HG03196 (cell line): ENCODE measurements at regions not wholly inside any gene's neighbourhood (a gene's known extent, or its start where the extent isn't known, plus 50 kb on each side); places are given as distances from the start of the nearest gene placed in this dataset.

ENCODE experiments used
- ATAC-seq: cut with Tn5 transposase; IDR thresholded peaks from one replicate; pipeline ENCODE4 v1.9.1; 2021; ENCODE audit not compliant: unreplicated experiment

DNA sequence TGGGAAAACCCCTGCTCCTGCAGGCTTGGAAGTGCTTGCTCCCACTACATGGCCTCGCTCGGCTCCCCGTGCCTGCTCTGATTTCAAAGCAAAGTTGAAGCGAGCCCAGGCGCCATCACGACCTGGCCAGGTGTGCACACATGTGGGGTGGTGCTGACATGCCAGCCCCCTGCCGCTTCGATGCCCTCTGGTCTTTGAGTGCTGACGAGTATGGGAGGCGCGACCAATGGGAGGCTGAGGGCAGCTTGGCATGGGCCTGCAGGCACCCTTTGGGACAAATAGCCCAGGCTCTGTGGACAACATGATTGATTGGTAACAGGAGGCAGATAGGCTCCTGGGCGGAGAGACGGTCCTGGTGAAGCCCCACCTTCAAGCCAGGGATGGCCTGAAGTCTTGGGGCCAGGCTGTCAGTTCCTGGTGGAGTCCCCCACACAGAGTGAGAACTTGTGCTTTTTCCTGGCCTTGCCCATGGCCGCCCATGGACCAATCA, 252.4 kb upstream of the SEMA3A start:
- ATAC-seq = no peak

DNA sequence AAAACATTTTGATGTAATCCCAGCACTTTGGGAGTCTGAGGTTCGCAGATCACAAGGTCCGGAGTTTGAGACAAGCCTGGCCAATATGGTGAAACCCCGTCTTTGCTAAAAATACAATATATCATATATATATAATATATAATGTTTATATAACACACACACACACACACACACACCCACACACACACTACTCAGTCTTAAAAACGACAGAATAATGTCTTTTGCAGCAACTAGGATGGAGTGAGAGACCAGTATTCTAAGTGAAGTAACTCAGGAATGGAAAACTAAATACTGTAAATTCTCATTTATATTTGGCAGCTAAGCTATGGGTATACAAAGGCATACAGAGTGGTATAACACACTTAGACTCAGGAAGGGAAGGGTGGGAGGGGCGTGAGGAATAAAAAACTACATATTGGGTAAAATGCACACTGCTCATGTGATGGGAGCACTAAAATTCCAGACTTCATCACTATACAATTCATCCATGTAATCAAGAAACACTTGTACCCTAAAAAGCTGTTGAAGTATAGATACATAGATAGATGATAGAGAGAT, 231.2 kb upstream of the SEMA3A start:
- no peak for ATAC-seq

DNA sequence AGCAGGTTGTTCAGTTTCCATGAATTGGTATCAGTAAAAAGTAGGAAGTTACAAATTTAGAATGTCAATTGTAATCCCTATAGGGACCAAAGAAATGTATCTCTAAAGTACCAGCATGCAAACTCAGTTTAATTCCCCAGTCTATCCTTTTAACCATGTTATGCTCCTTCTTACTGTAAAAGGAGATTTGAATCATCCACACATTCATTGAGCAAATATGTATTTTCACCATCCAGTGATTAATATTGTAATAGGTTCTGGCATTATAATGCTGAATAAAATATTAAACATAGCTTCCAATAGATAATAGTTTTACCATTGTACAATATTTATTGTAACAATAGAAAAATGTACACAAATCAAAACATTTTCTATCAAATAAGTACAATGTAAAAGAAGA, 228.2 kb upstream of the SEMA3A start:
- ATAC-seq = no peak

DNA sequence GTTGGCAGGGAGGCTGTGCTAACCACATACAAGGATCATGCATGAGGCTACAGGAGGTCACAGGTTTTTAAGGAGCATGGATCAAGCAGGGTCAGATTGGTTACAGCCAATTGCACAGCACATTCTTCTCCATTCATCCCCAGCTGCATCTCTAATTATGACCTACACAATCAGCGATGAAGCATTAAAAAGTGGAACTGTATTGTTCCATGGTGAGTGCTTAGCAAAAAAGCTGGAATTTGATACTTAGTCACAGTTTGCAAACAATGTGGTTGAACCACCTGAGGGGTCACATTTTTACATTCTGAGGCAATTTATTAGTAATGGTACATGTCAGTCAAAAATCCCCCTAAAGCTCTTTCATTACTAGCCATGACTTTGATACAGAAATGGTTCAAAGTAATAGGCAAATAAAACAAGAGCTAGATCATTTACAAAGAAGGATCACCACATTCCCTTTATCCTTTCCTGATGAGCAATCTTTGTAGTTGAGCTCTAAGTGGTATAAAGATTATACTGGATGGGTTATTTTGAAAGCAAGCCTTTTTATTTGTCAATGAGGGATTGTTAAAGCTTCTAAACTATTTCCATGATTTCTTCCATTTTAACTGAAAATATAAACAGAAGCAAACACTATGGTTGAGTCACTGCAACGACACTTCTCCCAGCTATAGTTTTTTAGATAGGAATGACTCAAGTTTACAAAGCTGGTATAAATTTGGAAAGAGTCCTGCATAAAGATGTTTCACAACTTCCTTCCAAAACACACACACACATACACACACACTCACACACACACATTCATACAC, 217.8 kb upstream of the SEMA3A start:
- ATAC-seq = no peak

DNA sequence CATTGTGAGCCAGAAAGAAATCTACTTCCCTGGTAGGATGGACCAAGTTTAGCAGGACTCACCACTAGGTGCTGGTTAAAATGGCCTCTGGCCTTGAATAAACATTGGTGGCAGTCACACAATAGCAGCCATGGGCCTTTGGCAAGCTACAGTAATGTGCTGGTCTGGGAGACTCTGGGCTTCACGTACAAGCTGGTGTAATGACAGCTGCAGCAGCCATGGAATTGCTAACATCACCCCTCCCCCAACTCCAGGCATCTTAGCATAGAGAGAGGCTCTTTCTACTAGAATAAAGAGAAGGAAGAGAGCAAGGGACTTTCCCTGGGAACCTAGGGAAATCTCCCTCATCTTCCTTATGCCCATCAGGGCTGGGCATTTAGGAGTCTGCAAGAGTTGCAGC, 205.1 kb upstream of the SEMA3A start:
- no peak for ATAC-seq

DNA sequence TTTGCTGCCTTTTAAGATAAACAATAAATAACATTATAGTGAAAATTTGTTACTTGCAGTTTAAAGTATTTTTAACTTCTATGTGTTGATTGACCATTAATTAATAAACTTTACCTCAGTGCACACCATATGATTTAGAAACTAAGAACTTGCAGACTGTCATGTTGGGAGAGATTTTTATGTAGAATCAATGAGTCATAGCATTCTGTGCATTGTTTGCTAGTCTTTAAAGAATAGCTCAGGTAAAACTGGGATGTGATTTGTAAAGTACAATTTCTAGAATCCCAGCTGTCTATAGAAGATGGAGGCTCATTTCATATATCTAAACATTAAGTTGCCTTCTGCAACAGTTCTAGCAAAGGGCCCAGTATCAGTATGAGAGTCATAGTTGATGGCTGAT, 199.6 kb upstream of the SEMA3A start:
- ATAC-seq = no peak

DNA sequence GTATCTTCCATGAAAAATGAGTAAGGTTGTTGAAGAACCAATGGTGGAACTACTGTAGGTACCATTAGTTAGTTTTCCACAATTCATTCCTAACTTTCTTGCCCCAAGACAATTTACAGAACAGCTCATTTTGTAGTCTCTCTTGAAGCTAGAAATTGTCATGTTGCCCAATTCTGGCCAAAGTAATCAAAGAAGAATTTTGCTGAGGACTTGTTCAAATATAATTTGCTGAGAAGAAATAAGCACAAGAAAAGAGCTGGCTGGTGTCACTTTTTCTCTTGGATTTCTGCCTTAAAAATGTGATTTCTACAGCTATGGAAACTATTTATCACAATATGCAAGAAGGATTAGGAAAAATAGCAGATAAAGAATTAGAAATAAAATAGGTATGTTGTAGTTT, 199.2 kb upstream of the SEMA3A start:
- ATAC-seq = no peak

DNA sequence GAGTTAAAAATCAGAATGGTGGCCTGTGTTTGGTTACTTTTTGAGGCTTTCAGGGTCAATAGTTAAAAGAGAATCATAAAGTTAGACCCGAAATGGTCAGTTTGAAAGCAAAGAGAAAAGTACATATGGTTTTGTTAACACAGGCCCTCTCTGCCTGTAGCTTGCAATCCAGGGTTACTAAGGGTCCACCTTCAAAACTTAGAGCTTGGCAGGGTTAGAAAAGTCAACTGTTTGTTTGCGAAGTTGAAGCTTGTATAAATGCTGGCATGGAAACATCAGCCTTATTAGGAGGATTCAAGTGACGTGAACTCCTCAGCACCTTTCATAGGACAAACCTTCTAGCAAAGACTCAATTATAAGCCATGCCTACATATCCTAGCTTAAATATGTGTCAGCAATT, 196.3 kb upstream of the SEMA3A start:
- no peak for ATAC-seq

DNA sequence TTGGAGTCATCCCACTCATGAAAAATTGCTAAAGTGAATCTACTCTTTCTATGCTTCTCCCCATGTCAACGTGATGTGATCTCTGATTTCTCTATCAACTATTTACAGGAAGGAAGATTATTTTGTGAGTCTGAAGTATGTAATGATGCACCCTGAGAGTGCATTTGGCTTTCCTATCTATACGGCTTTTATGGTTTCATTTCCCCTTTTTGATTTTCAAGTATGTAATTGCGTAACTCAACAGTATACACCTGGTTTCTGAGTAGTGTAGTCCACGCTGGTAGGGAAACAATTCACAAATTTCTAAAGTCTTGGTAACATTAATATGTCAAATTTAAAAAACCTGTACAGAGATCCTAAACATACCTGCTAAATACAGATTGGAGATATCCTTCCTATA, 194.7 kb upstream of the SEMA3A start:
- ATAC-seq = peak; percentile 99

DNA sequence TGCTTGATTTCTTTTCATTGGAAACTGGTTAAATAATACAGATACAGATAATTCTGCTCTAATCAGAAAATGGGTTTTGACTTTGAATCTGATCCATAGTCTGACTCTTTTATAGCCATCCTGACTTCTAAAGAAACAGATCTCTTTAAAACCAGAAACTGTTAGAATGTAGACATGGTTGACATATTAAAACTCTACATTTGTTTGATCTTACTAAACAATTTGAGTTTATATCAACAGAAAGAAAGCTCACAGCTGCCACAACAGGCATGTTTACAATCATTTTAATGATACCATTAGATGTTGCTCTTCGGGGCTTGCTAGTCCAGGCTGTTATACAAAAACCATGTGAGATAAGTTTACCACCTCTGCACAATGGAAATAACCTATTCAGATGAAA, 193.0 kb upstream of the SEMA3A start:
- ATAC-seq = no peak

DNA sequence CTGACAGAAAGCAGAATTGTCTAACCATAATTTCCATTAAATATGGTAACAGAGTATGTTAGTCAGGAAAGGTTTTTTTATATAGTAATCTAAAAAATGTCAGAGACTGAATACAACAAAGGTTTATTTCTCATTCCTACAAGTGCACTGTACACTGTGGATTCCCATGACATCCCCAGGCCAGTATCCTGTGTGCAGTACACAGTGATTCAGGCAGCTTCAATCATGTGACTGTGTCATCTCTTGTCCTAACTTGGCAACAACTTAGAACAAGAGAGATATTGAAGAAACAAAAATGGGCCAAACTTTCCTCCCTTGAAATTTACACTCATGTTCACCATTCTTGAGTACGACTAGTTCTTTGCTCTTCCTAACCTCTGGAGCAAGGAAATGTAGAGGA, 189.8 kb upstream of the SEMA3A start:
- ATAC-seq = no peak

DNA sequence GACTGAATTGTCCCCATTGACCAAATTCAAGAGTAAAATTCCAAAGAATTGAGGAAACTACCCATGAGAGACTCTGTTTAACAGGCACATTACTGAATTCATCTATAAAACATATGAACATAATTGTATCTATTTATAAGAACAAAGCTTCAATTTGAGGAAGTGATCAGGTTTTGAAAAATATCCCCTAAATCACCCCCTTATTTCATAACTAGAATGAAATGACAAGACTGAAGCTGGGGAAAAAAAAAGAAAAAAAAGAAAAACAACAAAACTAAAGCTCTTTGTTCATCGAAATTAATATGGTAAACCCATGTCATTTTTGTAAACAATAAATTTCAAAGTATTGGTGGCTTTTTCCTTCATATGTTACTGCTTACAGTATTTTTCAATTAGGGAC, 184.9 kb upstream of the SEMA3A start:
- no peak for ATAC-seq

DNA sequence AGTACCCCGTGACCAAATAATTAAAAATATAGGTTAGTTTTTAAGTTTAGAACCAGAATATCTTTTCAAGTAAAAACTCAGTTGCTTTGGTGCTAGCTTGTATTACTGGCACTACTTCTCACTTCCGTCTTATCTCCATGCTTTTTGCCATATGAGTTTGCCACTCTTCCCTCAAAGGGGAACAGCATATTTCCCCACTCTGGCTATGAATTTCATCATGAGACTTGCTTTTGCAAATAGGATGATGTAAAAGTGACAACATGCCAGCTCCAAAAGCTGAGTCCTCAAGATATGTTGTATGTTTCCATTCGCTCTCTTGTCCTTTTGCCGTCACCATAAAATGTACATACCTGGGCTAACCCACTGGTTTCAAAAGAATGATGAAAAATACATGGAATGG, 178.1 kb upstream of the SEMA3A start:
- no peak for ATAC-seq

DNA sequence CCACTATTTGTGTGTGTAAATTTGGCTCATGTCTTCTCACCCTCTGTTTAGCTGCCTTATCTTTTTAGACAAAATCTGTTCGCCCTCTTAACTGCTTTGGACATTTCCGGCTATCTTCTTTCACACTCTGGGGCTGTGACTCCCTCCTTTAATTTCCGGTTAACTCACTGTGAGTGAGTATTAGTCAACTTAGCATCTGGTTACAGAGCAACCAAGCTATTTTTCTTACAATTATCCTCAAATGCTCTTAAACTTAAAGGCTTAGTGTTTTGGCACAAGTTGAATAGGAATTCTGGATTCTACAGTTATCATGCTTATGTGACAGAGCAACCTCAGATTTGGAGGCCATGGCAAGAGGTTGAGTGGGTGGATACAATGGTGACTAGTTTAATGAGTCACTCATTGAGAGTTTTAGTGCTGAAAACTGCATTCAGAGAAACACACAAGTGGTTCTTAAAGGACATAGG, 177.6 kb upstream of the SEMA3A start:
- ATAC-seq = no peak

DNA sequence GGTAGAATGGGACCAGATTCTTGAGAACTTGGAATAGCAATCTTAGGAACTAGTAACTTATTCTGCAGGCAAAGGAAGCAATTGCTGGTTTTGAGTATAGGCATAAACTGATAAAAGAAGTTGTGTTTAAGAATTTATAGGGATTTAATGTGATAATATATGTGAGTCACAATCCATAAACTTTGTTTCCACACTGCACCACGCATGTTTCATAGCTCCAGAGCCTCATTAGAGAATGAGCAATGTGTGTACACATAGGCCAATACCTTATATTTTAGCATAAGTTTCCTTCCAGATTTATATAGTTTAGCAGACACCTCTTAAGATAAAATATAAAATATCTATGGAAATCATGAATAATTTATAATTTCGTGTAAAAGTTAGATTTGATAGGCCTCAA, 175.5 kb upstream of the SEMA3A start:
- no peak for ATAC-seq

DNA sequence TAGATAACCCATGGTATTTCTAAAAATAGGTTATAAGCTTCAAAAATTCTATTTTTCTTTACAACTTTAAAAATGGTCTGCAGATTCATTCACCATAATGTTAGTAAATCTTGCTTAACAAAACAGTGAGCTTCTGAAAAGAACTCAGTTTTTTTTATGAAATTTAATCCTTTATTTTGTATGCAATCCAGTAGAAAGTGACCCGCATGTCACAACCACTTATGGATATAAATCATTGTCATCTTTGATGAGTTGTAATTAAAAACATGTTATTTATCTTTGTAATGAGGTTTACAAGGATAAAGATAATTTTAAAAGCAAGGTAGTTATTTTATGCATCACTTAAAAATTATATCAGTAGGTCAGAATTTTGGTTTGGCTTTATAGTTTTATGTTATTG, 173.5 kb upstream of the SEMA3A start:
- no peak for ATAC-seq

DNA sequence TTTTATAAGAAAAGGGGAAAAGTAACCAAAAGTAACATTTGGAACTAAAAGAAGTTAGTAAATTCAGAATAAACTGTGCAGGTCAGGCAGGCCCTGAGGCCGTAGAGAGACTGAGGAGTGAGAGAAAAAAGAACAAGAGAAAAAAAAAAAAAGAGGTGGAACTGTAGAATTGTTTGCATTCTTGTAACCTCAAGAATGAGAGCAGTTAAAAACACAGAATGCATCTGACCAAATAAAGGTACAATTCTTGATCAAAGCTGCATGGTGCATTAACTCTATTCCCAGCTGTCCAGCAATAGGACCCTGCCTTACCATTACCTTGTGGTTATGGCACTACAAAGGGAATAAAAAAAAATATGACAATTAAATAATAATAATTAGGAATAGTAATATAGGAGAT, 170.1 kb upstream of the SEMA3A start:
- ATAC-seq = no peak

DNA sequence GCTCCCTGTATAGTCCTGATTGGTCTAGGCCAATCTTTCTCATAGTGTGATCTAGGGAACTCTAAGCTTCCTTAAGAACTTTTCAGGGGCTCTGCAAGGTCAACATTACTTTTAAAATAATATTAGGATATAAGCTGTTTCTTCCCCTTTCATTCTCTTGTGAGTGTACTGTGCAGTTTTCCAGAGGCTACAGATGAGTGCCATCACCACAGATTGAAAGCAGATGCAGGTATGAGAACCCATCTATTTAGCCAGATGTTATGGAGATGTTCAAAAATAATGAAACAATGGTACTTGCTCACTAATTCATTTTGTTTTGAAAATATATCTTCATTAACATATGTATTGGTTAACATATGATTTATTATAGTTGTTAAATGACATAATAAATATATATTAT, 169.2 kb upstream of the SEMA3A start:
- ATAC-seq = no peak

DNA sequence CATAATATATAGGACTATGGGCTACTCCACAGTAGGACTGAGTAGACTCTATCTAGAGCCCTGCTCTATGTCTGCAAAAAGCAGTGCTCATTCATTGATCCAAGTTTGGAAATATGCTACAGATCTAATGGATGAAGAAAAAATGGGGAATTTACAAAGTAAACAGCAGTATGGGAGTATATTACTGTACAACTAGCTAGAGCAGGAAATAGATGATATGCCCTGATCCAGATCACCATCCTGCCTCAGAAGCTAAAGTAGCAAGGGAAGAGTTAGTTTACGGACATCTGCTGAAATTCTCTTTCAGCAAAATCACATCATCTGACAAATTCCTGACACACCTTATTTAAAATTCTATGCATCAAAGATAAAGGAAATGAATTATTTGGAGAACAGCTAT, 168.2 kb upstream of the SEMA3A start:
- ATAC-seq = no peak

DNA sequence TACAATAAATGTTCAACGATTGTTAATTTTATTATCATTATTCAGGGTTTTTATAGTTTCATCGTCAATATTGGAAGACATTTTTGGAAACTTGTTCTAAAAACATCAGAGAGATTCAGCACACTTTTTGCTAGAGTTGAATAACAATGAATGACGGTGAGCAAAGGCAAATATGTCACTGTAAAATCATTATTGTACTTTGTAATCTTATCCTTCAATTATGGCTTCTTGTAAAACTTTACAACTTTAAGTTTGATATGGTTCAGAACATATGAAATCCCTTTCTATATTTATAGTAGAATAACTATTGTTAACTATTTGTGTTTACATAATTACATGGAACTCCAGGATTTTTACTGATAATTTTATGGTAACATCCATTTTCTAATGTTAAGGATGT, 167.8 kb upstream of the SEMA3A start:
- ATAC-seq = no peak

DNA sequence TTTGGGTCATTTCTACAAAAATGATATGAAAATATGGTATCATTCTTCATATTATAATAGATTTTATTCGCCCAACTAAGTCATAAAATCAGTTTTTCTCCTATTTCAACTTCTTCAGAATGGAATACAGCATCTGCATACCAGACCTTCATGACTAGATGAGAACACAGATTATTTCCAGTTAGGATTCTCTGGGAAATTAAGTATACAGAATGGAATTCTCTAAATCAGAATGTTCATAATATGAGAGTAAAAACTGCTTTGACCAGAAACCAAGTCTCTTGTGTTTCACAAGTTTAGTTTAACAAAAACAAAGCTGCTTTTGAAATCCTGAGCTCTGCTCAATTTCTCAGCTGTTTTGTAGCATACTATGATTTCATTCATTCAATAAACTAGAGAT, 160.3 kb upstream of the SEMA3A start:
- ATAC-seq = no peak

DNA sequence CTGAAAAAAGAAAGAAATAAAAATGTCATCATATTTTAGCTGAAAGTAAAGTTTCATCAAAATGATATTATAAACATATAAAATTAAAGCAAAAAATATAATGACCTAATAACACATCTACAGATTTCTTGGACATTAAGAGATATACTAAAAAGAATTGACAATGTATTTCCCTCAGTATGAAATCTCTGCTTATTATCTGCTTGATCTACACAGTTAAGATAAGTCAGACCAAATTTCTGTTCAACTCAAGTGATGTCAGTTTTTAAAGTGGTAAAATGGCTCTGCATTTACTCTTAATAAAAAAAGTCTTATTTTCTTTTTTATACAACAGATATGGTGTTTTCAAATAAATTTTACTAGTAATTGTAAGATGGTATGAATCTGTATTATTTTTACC, 159.4 kb upstream of the SEMA3A start:
- ATAC-seq = no peak

DNA sequence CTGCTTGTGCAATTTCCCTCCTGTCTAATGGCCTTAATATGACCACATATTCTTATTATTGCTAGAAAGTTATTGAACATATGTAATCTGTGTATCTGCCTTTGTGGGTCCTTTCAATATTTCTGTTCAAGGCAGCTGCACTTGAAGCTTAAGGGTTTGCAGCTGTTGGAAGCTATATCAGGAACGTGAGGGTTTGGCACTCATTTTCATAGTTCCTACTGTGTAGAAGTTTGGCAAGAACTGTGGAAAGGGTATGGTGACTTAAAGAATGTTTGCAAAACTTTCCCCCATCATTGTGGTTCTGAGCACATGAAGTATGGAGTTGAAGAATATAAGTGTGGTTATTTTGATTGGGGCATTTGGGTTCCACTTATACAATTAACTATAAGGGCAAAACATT, 144.7 kb upstream of the SEMA3A start:
- ATAC-seq = no peak
